ENCODE measurements at regions not wholly inside any gene's neighbourhood (a gene's known extent, or its start where the extent isn't known, plus 50 kb on each side); places are given as distances from the start of the nearest gene placed in this dataset.

GRCh38 chr6:142015011-142015410, 117.7 kb upstream of the GJE1 start:
- TF ChIP-seq, protein P1, sequence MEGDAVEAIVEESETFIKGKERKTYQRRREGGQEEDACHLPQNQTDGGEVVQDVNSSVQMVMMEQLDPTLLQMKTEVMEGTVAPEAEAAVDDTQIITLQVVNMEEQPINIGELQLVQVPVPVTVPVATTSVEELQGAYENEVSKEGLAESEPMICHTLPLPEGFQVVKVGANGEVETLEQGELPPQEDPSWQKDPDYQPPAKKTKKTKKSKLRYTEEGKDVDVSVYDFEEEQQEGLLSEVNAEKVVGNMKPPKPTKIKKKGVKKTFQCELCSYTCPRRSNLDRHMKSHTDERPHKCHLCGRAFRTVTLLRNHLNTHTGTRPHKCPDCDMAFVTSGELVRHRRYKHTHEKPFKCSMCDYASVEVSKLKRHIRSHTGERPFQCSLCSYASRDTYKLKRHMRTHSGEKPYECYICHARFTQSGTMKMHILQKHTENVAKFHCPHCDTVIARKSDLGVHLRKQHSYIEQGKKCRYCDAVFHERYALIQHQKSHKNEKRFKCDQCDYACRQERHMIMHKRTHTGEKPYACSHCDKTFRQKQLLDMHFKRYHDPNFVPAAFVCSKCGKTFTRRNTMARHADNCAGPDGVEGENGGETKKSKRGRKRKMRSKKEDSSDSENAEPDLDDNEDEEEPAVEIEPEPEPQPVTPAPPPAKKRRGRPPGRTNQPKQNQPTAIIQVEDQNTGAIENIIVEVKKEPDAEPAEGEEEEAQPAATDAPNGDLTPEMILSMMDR (conservative IDR thresholded peaks at IDR 0.05; ENCODE audit: low read depth, low read length) = no peak
- no peak for TF ChIP-seq EZH2 (IDR thresholded peaks at IDR 0.05; ENCODE audit: borderline replicate concordance, low read depth, low read length, poor library complexity, severe bottlenecking)

Measured in A673 (cell line).